ENCODE measurements at regions not wholly inside any gene's neighbourhood (a gene's known extent, or its start where the extent isn't known, plus 50 kb on each side); places are given as distances from the start of the nearest gene placed in this dataset.

DNA sequence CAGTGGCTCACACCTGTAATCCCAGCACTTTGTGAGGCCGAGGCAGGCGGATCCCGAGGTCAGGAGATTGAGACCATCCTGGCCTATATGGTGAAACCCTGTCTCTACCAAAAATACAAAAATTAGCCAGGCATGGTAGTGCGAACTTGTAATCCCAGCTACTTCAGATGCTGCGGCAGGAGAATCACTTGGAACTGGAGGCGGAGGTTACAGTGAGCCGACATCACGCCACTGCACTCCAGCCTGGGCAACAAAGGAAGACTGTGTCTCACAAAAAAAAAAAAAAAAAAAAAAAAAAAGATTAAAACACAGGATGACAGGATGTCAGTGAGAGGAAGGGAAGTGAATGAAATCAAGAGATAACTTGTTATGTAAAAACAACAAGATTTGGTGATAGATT lies 1158.5 kb downstream of the PCDH9 start:
- TF ChIP-seq EZH2phosphoT487 (conservative IDR thresholded peaks at IDR 0.05; ENCODE audit: low read length) = no peak
- TF ChIP-seq, protein P1, sequence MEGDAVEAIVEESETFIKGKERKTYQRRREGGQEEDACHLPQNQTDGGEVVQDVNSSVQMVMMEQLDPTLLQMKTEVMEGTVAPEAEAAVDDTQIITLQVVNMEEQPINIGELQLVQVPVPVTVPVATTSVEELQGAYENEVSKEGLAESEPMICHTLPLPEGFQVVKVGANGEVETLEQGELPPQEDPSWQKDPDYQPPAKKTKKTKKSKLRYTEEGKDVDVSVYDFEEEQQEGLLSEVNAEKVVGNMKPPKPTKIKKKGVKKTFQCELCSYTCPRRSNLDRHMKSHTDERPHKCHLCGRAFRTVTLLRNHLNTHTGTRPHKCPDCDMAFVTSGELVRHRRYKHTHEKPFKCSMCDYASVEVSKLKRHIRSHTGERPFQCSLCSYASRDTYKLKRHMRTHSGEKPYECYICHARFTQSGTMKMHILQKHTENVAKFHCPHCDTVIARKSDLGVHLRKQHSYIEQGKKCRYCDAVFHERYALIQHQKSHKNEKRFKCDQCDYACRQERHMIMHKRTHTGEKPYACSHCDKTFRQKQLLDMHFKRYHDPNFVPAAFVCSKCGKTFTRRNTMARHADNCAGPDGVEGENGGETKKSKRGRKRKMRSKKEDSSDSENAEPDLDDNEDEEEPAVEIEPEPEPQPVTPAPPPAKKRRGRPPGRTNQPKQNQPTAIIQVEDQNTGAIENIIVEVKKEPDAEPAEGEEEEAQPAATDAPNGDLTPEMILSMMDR (IDR thresholded peaks at IDR 0.05; ENCODE audit: insufficient read depth, low read length, poor library complexity, severe bottlenecking) = no peak

Data from SU-DHL-6 (cell line).